MCF 10A (cell line): ENCODE measurements at regions not wholly inside any gene's neighbourhood (a gene's known extent, or its start where the extent isn't known, plus 50 kb on each side); places are given as distances from the start of the nearest gene placed in this dataset.

ENCODE experiments used
- BruUV-seq: library from RNA; stranded (reverse); fragments of 400-500 nt; replicated peaks from 2 replicates; lab custom pipeline; 2021; lab: Mats Ljungman, UMichigan
- CTCF ChIA-PET: fragments of 300-600 bp; sonication (Branson Sonifier 250); formaldehyde crosslinking; extraction: SDS; loops from one replicate; lab custom pipeline; 2021; ENCODE audit warnings: antibody characterized with exemption, inconsistent platforms; lab: Yijun Ruan, JAX
- POLR2A ChIA-PET: fragments of 300-600, 350-650 bp; sonication (Branson Sonifier 250); formaldehyde crosslinking; extraction: SDS; loops from one replicate; lab custom pipeline; 2020; ENCODE audit warnings: antibody characterized with exemption, inconsistent platforms; lab: Yijun Ruan, JAX
- DNase-seq: peaks from one replicate; pipeline ENCODE4 v3.0.0-alpha.2; 2018; ENCODE audit not compliant: unreplicated experiment
- H3K27ac Mint-ChIP-seq: one replicate; pipeline ENCODE4 v1.8.0; 2022; ENCODE audit warnings: mild to moderate bottlenecking, low read depth, mixed read lengths; ENCODE audit not compliant: unreplicated experiment
- H3K27me3 Mint-ChIP-seq: one replicate; pipeline ENCODE4 v1.8.0; 2022; ENCODE audit warnings: mixed read lengths; ENCODE audit not compliant: insufficient read depth, unreplicated experiment
- H3K36me3 Mint-ChIP-seq: one replicate; pipeline ENCODE4 v1.8.0; 2022; ENCODE audit warnings: mild to moderate bottlenecking, moderate library complexity, mixed read lengths; ENCODE audit not compliant: insufficient read depth, unreplicated experiment
- H3K4me1 Mint-ChIP-seq: one replicate; pipeline ENCODE4 v1.8.0; 2022; ENCODE audit warnings: mixed read lengths; ENCODE audit not compliant: insufficient read depth, unreplicated experiment
- H3K4me3 Mint-ChIP-seq: one replicate; pipeline ENCODE4 v1.8.0; 2022; ENCODE audit warnings: mild to moderate bottlenecking, moderate library complexity, mixed read lengths; ENCODE audit not compliant: unreplicated experiment
- H3K9me3 Mint-ChIP-seq: one replicate; pipeline ENCODE4 v1.8.0; 2022; ENCODE audit warnings: mixed read lengths; ENCODE audit not compliant: unreplicated experiment
- CTCF ChIP-seq: fragments of 200-600 bp; IDR thresholded peaks from one replicate; pipeline ENCODE4 v1.8.0; 2022; ENCODE audit warnings: antibody characterized with exemption, mild to moderate bottlenecking; ENCODE audit not compliant: unreplicated experiment
- intact Hi-C: fragments of 100-400 bp; cut with micrococcal nuclease; formaldehyde crosslinking; loops from 2 replicates; pipeline ENCODE4 v1.14.1; 2022

- no peaks in the 10 kb centered on the region for H3K9me3 Mint-ChIP-seq
- peak; percentile 20 for TF ChIP-seq CTCF
- DNase-seq, result peak; percentile 32
- H3K27ac Mint-ChIP-seq, result no peak overlapping the region
- no peak overlapping the region for H3K4me3 Mint-ChIP-seq
- intact Hi-C loops, result no loop called here
- H3K27me3 Mint-ChIP-seq, result peaks cover 9% of the 10 kb centered on the region
- BruUV-seq, result no TSS peak
- no peaks in the 10 kb centered on the region for H3K4me1 Mint-ChIP-seq
- CTCF ChIA-PET, result interaction anchor here (0.5 to 1.4 kb wide), 7 partner anchors 8 to 417 kb away, joined by 3 to 5 read pairs (median 3); no protein-coding TSS in a partner anchor
- no peaks in the 10 kb centered on the region for H3K36me3 Mint-ChIP-seq
- POLR2A ChIA-PET, result no interaction called here
Observed at GRCh38 chr7:142391191-142391992, 133.5 kb upstream of the PRSS58 start.

DNA sequence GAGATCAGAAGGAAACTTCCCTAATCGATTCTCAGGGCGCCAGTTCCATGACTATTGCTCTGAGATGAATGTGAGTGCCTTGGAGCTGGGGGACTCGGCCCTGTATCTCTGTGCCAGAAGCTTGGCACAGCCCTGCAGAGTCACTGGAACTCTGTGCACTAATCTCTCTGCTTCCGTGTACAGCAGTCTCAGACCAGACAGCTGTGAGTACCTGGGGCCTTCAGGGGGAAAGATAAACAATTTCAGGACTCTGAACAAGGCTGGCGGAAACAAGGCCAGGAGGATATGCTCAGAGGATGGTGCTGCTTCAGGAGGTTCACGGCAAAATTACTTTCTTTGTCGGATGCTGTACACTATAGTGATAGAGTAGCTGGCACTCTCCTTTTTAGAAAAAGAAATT, 131.7 kb upstream of the PRSS58 start:
- no peak for TF ChIP-seq CTCF
- H3K36me3 Mint-ChIP-seq, result no peaks in the 10 kb centered on the region
- no peak overlapping the region for H3K4me3 Mint-ChIP-seq
- ChIA-PET POLR2A (no interaction called here), CTCF (interaction anchor here (0.8 to 1.2 kb wide), 2 partner anchors 89 to 94 kb away, joined by 3 to 4 read pairs; no protein-coding TSS in a partner anchor)
- intact Hi-C loops, result loop anchor here (10.0 kb wide), 1 partner anchor 65 kb away; no protein-coding TSS in a partner anchor
- H3K4me1 Mint-ChIP-seq, result peaks cover 12% of the 10 kb centered on the region
- H3K27ac Mint-ChIP-seq, result no peak overlapping the region
- H3K27me3 Mint-ChIP-seq, result no peaks in the 10 kb centered on the region
- DNase-seq, result no peak
- no peaks in the 10 kb centered on the region for H3K9me3 Mint-ChIP-seq
- BruUV-seq, result no TSS peak

- Mint-ChIP-seq H3K27ac (no peak overlapping the region), H3K4me1 (peaks cover 24% of the 10 kb centered on the region), H3K36me3 (no peaks in the 10 kb centered on the region), H3K27me3 (no peaks in the 10 kb centered on the region), H3K4me3 (no peak overlapping the region), H3K9me3 (no peaks in the 10 kb centered on the region)
- CTCF ChIA-PET, result interaction anchor here (0.5 to 6.9 kb wide), 42 partner anchors 9 to 527 kb away, joined by 3 to 160 read pairs (median 4); no protein-coding TSS in a partner anchor
- POLR2A ChIA-PET, result interaction anchor here (1.1 kb wide), 1 partner anchor 24 kb away, joined by 3 read pairs; no protein-coding TSS in a partner anchor
- intact Hi-C loops, result loop anchor here (2.0 to 10.0 kb wide), 2 partner anchors 61 to 97 kb away; no protein-coding TSS in a partner anchor
- BruUV-seq, result no TSS peak
- TF ChIP-seq CTCF, result peak; percentile 77
- peak; percentile 87 for DNase-seq
Observed at GRCh38 chr7:142385491-142386340, 127.9 kb upstream of the PRSS58 start.
